Mammary epithelial cell (primary cell): ENCODE measurements at regions not wholly inside any gene's neighbourhood (a gene's known extent, or its start where the extent isn't known, plus 50 kb on each side); places are given as distances from the start of the nearest gene placed in this dataset.

Source experiments
- CTCF ChIP-seq, 2 donors: IDR thresholded peaks in 1 of 2; conservative IDR thresholded peaks in 1 of 2; 2 replicates each; pipeline ENCODE4 v1.5.1; 2011 to 2012; ENCODE audit warnings: inconsistent platforms in 2 of 2, low read length in 2 of 2, mild to moderate bottlenecking in 2 of 2, control low read depth in 1 of 2, low read depth in 1 of 2; ENCODE audit not compliant: insufficient read depth in 1 of 2; ENCODE audit errors: extremely low read depth in 1 of 2
- EZH2 ChIP-seq: IDR thresholded peaks from 2 replicates; pipeline ENCODE4 v1.6.1; 2012; ENCODE audit warnings: low read length, inconsistent platforms, borderline replicate concordance

- TF ChIP-seq CTCF (conservative IDR thresholded peaks at IDR 0.05 in 1 of 2, IDR thresholded peaks at IDR 0.05 in 1 of 2; ENCODE audit: extremely low read depth in 1 of 2, insufficient read depth in 1 of 2, low read depth in 1 of 2, low read length in 2 of 2) (no peak), EZH2 (no peak)
These were observed 218.9 kb downstream of the USP22 start for GRCh38 chr17:20823905-20824304.
